NCI-H460 (cell line): ENCODE measurements at regions not wholly inside any gene's neighbourhood (a gene's known extent, or its start where the extent isn't known, plus 50 kb on each side); places are given as distances from the start of the nearest gene placed in this dataset.

Experiments used
- DNase-seq: peaks from one replicate; pipeline ENCODE4 v3.0.0-alpha.2; 2016; ENCODE audit warnings: low read depth; ENCODE audit errors: extremely low read depth

DNA sequence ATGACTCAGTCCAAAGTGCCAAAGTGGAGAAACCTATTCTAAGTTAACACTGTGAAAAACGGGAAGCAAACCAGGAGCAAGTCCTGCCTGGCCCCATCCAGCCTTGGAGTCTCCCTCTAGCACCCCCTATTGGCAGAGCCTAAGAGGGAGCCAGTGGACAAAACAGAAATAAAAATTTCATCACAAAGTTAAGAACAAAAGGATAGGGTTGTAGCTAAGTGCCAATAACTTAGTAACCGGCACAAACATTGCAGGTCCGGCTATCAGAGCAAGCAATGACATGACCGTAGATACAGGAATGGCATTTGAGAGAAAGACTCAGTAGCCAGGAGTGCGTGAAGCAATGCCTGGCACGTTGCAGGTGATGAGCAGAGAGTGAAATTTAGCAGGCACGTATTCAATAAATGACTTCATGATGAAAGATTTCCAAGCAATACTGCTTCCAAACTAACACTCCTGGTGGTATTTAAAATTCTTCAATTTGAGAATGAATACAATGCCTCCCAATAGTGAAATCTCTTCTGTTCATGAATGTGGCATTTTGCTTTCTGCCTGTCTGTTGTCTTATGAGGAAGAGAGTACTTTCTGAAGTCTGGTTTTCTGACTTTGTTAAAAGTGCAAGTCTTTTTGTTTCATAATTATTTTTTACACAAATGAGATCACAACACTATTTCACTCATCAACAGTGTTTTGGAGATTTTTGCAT lies 391.0 kb downstream of the OMA1 start:
- DNase-seq = no peak

GRCh38 chr1:58154256-58154655 lies 392.3 kb downstream of the OMA1 start:
- DNase-seq = no peak

- no peak for DNase-seq
These were observed 393.8 kb downstream of the OMA1 start for GRCh38 chr1:58152697-58153096.

DNA sequence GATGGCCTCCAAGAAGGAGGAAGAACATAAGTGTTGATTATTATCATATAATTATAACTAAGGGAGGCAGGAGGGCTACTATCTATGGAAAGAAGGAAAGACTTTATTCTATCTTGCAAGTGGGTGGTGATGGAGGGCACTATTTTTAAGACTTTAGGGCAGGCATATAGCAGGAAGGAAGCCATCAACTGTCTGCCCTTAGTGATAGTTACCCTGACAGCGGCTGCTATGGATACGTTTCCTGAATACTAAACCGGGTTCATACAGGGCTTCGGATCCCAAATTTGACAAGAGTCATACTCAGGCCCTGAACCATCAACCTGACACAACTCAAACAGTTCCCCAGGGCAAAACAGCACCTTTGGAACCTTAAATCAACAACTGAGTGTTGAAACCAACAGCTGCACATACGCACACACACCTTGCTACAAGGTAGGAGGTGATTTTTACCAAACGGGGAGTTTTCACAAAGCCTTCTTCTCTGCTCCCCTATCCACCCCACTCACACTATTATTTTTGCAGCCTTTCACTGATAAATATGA lies 397.2 kb downstream of the OMA1 start:
- no peak for DNase-seq

DNA sequence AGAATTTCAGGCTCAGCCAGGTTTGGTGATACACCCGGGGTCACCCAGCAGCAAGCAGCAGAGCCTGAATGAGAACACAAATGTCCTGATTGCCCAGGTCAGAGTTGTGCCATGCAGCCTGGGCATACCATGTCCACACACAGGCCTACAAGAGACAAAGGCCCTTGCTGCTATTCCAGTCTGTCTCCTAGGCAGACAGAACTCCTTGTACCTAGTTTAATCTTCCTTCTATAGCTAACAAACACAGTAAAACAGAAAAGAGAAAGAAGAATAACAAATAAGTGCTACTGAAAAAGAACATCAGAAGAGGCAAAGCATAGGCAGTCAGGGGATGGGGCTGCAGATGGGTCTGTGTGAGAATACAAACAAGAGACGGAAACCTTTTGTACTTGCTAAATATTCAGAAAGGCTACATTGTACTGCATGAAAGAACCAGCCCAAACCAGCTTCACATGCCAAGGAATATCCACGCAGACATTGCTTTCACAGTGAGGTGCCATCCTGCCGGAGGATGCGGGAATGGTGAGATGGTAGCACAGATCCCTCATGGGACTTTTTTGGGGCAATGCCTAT lies 401.7 kb downstream of the OMA1 start:
- DNase-seq = no peak

DNA sequence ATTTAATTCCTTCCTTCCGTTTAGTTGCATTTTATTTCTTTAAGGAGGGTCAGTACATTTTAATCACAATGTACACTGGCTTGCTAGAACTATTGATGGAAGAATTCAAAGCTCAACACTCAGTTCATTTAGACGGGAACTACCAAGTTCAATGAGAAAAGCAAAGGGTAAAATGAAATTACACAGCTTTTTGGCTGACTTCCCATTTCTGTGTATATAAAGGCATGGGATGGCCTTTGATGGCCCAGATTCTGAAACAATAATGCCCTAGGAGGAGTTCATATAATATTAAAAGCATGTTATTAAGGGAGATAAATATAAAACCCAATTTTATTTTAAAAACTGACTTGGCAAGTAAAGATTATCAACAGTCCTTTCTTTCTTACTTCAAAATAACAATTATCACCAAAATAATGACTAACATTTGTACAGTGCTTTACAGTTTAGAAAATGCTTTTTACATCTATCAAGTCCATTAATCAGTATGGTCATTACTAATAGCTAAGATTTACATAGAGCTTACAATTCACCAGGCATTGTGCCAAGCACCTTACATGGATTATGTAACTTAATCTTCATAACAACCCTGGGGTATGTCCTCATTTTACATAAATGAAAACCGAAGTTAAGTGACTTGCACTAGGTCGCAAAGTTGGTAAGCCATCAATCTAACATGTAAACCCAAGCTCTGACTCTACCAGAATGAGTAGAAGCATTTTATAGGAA lies 402.4 kb downstream of the OMA1 start:
- no peak for DNase-seq

DNA sequence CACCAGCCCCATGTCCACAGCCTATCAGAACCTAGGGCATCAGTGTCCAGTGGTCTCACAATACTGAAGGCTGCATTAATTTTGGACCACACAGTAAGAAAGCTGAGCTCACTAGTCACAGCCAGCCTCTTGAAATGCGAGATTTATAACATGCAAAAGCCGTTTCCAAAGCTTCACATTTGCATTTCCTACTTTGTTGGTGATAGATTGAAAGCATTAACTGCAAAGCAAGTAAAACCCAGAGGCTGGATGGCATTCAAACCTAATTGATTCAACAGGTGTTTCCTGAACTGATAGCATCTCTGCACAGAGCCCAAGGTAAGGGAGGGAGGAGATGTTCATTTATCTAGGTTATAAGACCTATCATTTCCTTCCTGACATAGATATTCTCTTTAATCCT lies 410.1 kb downstream of the OMA1 start:
- no peak for DNase-seq

DNA sequence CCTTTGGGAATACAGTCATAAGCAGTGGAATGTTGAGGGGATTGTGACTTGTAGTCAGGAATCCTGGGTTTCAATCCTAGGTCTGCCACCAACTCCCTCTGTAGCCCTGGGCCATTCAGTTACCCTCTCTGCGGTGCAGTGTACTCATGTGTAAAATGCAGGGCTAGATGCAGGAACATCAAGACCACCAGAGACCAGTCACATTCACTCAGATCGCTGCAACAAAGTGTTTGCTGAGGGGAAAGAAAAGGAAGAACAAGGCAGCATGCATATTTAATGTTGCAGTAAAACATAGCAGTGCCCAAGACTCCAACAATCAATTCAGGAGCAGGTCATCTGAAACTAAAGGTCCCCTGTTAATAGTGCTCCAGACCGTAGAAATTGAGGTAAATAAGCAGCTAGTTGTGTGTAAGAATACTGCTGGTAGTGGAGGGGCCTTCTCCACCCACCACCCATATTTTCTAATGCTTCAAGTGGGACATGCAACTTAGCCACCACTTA lies 410.7 kb downstream of the OMA1 start:
- no peak for DNase-seq

GRCh38 chr1:58133562-58133961 lies 413.0 kb downstream of the OMA1 start:
- no peak for DNase-seq

DNA sequence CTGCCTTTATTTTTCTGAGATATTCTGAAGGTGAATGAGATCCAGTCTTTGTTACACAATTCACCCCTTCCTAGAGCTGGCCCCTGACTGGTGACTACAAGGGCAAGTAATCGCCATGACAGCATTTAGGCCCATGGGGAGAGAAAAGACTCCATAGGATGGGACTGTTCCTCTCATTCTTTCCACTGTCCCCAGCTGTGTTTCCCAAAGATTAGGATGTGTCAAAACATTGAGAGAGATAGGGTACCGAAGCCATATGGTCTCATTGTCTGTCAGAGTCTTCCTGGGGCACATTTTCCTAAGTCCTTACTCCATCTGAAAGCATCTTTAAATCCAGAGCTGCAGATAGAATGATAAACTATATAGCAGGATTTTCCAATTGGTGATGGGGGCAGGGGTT lies 423.5 kb downstream of the OMA1 start:
- no peak for DNase-seq

GRCh38 chr1:58119971-58120370 lies 426.6 kb downstream of the OMA1 start:
- no peak for DNase-seq

- DNase-seq = no peak
These were observed 430.2 kb downstream of the OMA1 start for GRCh38 chr1:58116284-58116683.

DNA sequence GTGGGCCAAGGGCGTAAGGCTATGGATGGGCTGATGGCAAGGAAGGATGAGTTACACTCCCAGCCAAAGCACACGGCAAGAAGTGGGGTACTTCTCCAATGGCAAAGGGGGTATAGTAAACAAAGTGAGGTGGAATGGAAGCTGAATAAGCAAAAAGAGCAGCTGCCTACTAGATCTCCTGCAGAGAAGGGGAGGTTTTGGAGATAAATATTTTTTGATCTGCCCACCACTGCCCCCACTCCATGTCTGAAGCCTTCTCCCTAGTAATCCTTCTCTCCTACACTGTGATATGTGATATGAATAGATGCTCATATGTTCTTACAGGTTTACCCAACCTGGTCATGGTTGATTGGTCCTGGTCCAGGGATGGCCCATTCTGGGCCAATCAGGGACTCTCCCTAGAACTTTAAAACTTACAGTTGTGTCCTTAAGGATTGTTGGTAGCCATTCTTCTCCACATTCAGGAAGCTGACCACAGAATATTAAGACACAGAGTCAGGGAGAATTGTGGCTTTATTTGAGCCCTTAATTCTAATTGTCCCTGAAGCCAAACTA lies 436.8 kb downstream of the OMA1 start:
- DNase-seq = no peak

- no peak for DNase-seq
These were observed 437.7 kb downstream of the OMA1 start for GRCh38 chr1:58108783-58109182.

GRCh38 chr1:58107943-58108342 lies 438.6 kb downstream of the OMA1 start:
- DNase-seq = no peak

DNA sequence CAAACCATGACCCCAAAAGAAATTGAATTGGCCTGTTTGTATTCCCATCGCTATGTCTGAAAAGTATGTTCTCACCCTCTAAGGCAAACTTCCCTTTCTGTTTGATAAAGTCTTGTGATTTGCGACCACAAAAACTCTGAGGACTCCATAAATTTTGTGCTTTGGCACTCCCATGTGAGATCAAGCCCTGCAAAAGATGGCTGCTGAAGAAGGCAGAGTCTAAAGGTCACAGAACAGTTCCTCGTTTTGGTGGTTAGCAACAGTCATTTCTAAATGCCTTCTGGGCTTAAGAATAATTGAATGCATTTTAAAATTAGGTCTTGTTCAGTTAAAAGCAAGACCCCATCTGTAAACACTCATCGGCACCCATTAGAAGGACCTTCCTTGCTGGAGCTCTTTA lies 441.6 kb downstream of the OMA1 start:
- DNase-seq = no peak

DNA sequence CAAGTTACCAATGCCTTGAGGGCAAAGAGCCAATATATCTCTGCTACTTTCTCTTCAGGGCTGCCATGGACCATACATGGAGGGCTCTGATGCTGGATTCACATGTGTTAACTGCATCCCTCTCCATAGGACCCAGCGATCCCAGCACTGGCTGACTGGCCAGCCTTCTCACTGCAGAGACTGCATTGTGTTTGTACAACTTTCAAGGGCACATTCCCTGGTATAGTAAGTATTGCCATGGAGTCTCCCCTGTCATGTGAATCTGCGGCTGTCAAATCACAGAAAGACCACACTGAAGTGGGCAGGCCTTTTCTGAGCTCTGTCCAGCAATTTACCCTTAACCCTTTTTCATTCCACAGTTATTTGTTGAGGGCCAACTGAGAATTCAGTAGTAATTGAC lies 449.8 kb downstream of the OMA1 start:
- no peak for DNase-seq

- no peak for DNase-seq
These were observed 451.3 kb downstream of the OMA1 start for GRCh38 chr1:58095183-58095582.

DNA sequence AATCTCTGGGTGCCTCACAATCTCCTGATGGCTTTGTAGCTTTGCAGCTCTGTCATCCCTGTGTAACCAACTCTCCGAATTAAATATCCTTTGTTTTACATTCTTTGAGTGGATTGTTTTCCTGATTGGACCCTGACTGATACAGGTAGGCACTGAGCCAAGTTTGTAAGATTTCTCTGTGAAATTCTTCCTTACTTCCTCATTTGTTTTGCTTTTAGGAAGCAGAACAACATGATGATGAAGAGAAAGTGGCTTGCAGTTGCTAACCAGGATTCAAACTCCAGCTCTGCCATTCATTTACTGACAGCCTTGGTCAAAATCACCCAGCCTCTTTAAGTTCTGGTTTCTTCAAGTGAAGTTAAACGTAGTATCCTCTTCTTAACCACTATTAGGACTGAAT lies 452.3 kb downstream of the OMA1 start:
- no peak for DNase-seq

DNA sequence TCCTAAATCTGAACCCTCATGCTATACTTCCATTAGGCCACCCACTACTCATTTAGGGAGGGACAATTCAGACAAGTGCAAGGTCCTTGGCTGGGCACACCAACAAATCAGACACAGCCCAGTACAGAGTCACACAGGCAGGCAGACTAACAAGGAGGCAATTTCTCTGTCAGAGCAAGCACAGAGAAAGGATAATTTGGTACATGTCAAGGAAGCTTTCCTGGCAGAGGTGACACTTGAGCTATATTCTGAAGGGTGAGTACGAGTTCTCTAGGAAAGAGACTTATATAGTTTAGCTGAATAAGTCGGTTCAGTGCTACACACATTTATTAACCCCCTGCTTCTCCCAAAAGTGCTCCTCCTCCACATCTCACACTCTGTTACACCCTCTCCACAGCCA lies 455.9 kb downstream of the OMA1 start:
- no peak for DNase-seq

DNA sequence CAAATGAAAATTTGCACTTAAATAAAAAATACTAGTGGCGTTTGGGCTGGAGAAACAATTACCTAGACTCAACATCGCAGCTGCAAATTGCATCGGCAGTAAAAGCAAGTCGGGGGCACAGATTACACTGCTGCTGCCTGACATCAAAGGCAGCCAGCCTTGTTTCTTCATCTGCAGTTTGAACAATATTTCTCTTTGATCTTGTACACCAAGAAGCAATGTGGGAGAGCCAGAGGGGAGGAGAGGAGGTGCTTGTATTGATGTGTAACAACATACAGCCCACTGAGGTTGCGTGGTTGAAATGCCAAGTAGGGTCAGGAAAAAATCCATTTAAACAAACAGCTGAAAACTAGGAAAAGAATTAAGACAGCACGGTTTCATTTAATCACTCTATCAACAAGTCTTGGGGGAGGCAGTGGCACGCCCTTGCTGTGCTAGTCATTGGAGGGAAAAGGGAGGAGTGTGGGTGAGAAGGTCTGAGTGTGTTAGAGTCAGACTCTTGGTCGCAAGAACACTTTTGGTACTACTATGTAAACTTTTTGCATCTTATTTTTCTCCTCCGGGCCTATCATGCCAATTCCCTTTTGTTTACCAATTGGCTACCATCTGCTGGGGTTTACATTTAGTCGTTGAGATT lies 456.5 kb downstream of the OMA1 start:
- no peak for DNase-seq
